NCI-H2107 treated with DMSO at 0.1 percent for 48 hours (cell line): ENCODE measurements at regions not wholly inside any gene's neighbourhood (a gene's known extent, or its start where the extent isn't known, plus 50 kb on each side); places are given as distances from the start of the nearest gene placed in this dataset.

Source experiments
- DNase-seq: peaks from one replicate; lab custom pipeline; 2025; ENCODE audit not compliant: unreplicated experiment; lab: John Stamatoyannopoulos, UW

GRCh38 chr10:128520211-128520815 lies 394.1 kb upstream of the MKI67 start:
- DNase-seq = no peak

- no peak for DNase-seq
Observed at GRCh38 chr10:128522551-128523308, 396.5 kb upstream of the MKI67 start.

- DNase-seq = no peak
Observed at GRCh38 chr10:128525444-128525843, 399.2 kb upstream of the MKI67 start.

- DNase-seq = no peak
Observed at GRCh38 chr10:128525936-128526335, 399.7 kb upstream of the MKI67 start.

GRCh38 chr10:128526791-128527375 lies 400.7 kb upstream of the MKI67 start:
- DNase-seq = no peak

GRCh38 chr10:128527711-128528110 lies 401.5 kb upstream of the MKI67 start:
- DNase-seq = no peak

GRCh38 chr10:128528167-128528566 lies 401.9 kb upstream of the MKI67 start:
- DNase-seq = no peak

GRCh38 chr10:128528781-128529180 lies 402.6 kb upstream of the MKI67 start:
- DNase-seq = no peak

GRCh38 chr10:128529225-128529624 lies 403.0 kb upstream of the MKI67 start:
- no peak for DNase-seq

GRCh38 chr10:128530301-128530700 lies 404.1 kb upstream of the MKI67 start:
- DNase-seq = no peak

GRCh38 chr10:128530946-128531345 lies 404.7 kb upstream of the MKI67 start:
- no peak for DNase-seq

- no peak for DNase-seq
Observed at GRCh38 chr10:128534686-128535085, 408.5 kb upstream of the MKI67 start.

GRCh38 chr10:128536259-128536658 lies 410.0 kb upstream of the MKI67 start:
- DNase-seq = no peak

- DNase-seq = no peak
Observed at GRCh38 chr10:128537834-128538330, 411.7 kb upstream of the MKI67 start.

- no peak for DNase-seq
Observed at GRCh38 chr10:128538671-128539070, 412.4 kb upstream of the MKI67 start.

- no peak for DNase-seq
Observed at GRCh38 chr10:128539510-128540127, 413.4 kb upstream of the MKI67 start.

GRCh38 chr10:128540128-128540762 lies 414.0 kb upstream of the MKI67 start:
- no peak for DNase-seq

- no peak for DNase-seq
Observed at GRCh38 chr10:128540781-128541761, 414.8 kb upstream of the MKI67 start.

- no peak for DNase-seq
Observed at GRCh38 chr10:128541926-128542475, 415.8 kb upstream of the MKI67 start.

GRCh38 chr10:128542659-128543058 lies 416.4 kb upstream of the MKI67 start:
- no peak for DNase-seq
